Ovary (tissue), 7 donors: ENCODE measurements at regions not wholly inside any gene's neighbourhood (a gene's known extent, or its start where the extent isn't known, plus 50 kb on each side); places are given as distances from the start of the nearest gene placed in this dataset.

Experiments
- DNase-seq, 5 donors: peaks; one replicate each; pipeline ENCODE4 v3.0.0-alpha.2; 2019 to 2020
- H3K27ac ChIP-seq, 2 donors: fragments of 200-600 bp; one replicate each; pipeline versions ENCODE4 v1.5.1 to v1.8.0; 2019 to 2022
- H3K27me3 ChIP-seq: fragments of 200-600 bp; one replicate; pipeline ENCODE4 v1.8.0; 2022
- H3K36me3 ChIP-seq: fragments of 200-600 bp; sonication (generic); one replicate; pipeline ENCODE4 v1.5.1; 2019
- H3K4me1 ChIP-seq: one replicate; pipeline ENCODE4 v1.8.1; 2013; ENCODE audit warnings: mild to moderate bottlenecking, moderate library complexity; ENCODE audit not compliant: insufficient read depth
- H3K4me3 ChIP-seq: fragments of 200-600 bp; sonication (generic); one replicate; pipeline ENCODE4 v1.5.1; 2017
- H3K9me3 ChIP-seq, 2 donors: fragments of 200-600 bp in 1 of 2; sonication (generic) in 1 of 2; one replicate each; pipeline versions ENCODE4 v1.5.1 to v1.8.1; 2013 to 2019; ENCODE audit warnings: mild to moderate bottlenecking in 1 of 2, moderate library complexity in 1 of 2
- CTCF ChIP-seq, 3 donors: fragments of 450-650 bp in 2 of 3; fragments of 200-600 bp in 1 of 3; IDR thresholded peaks; one replicate each; pipeline versions ENCODE4 v1.5.1 to v1.8.0; 2016 to 2022; ENCODE audit warnings: antibody characterized with exemption in 3 of 3, mild to moderate bottlenecking in 1 of 3
- EP300 ChIP-seq: sonication (generic); formaldehyde crosslinking; IDR thresholded peaks from one replicate; pipeline ENCODE4 v1.6.1; 2017; ENCODE audit warnings: antibody characterized with exemption
- POLR2A ChIP-seq: fragments of 450-650 bp; IDR thresholded peaks from one replicate; pipeline ENCODE4 v1.6.1; 2017; ENCODE audit warnings: antibody characterized with exemption, mild to moderate bottlenecking, moderate library complexity
- WGBS, 3 donors: extraction: QIAGEN DNeasy Blood & Tissue Kit in 1 of 3; methylation state at CpG; one replicate each; pipeline versions ENCODE4 v1.1.5 to v1.1.7; 2013 to 2017; 5-methylcytosine and 5-hydroxymethylcytosine counted together
- intact Hi-C, 4 donors: fragments of 100-400 bp; cut with DNase I; formaldehyde crosslinking; loops; one replicate each; pipeline versions ENCODE4 v1.11.0 to v1.15.1; 2022 to 2023
- donor health status: DM: no; HTN: no; CAD: no; lungs with moderate emphysema.
- donor health status: DM: no; HTN: no; CAD: no.
- donor health status: Bipolar disorder and iron deficiency.
- donor health status: DM: no; HTN: no; CAD: no.
- donor health status: DM: yes; HTN: yes; CAD: no.

GRCh38 chr3:86228101-86228500, 762.8 kb downstream of the VGLL3 start:
- TF ChIP-seq POLR2A = no peak
- H3K9me3 ChIP-seq = no peaks in the 10 kb centered on the region
- no peaks in the 10 kb centered on the region for H3K4me1 ChIP-seq
- no peak overlapping the region for H3K27ac ChIP-seq
- no peak overlapping the region for H3K4me3 ChIP-seq
- no peaks in the 10 kb centered on the region for H3K27me3 ChIP-seq
- no peak for DNase-seq
- 73 to 78% (median 73%) methylated on average over 4 of the region's 4 CpGs for WGBS, 3 donors
- no peaks in the 10 kb centered on the region for H3K36me3 ChIP-seq
- intact Hi-C loops = no loop called here

- H3K9me3 ChIP-seq = no peaks in the 10 kb centered on the region
- no peaks in the 10 kb centered on the region for H3K4me1 ChIP-seq
- no peak for TF ChIP-seq EP300
- TF ChIP-seq POLR2A = no peak
- no peak for TF ChIP-seq CTCF (IDR thresholded peaks at IDR 0.05)
- no peak overlapping the region for H3K4me3 ChIP-seq
- intact Hi-C loops = no loop called here
- H3K27me3 ChIP-seq = no peaks in the 10 kb centered on the region
- no peak overlapping the region for H3K27ac ChIP-seq
- no peaks in the 10 kb centered on the region for H3K36me3 ChIP-seq
- no peak for DNase-seq
- 53 to 69% (median 57%) methylated on average over 3 of the region's 3 CpGs for WGBS, 3 donors
Measured at GRCh38 chr3:86225461-86225860, 765.5 kb downstream of the VGLL3 start.

- intact Hi-C loops = no loop called here
- WGBS, 3 donors = 90 to 93% (median 91%) methylated on average over 3 of the region's 3 CpGs
- TF ChIP-seq CTCF (IDR thresholded peaks at IDR 0.05) (no peak), EP300 (no peak), POLR2A (no peak)
Measured at GRCh38 chr3:86221601-86222000, 769.3 kb downstream of the VGLL3 start.

GRCh38 chr3:86208772-86209171, 782.2 kb downstream of the VGLL3 start:
- TF ChIP-seq POLR2A = no peak
- TF ChIP-seq EP300 = no peak
- no peak for TF ChIP-seq CTCF (IDR thresholded peaks at IDR 0.05)
- Histone ChIP-seq H3K36me3 (no peaks in the 10 kb centered on the region), H3K27me3 (no peaks in the 10 kb centered on the region), H3K4me1 (no peaks in the 10 kb centered on the region), H3K9me3 (no peaks in the 10 kb centered on the region), H3K27ac (no peak overlapping the region), H3K4me3 (no peak overlapping the region)
- intact Hi-C loops = loop anchor here in 1 of 4 donors (1.0 kb wide), 1 partner anchor 26 kb away; no protein-coding TSS in a partner anchor
- WGBS, 3 donors = 44 to 59% (median 54%) methylated on average over 1 of the region's 1 CpG
- no peak for DNase-seq

More at GRCh38 chr3:86221601-86222000, 769.3 kb downstream of the VGLL3 start:
- no peak for DNase-seq
- Histone ChIP-seq H3K36me3 (no peaks in the 10 kb centered on the region), H3K27me3 (no peaks in the 10 kb centered on the region), H3K27ac (no peak overlapping the region), H3K9me3 (no peaks in the 10 kb centered on the region), H3K4me1 (no peaks in the 10 kb centered on the region), H3K4me3 (no peak overlapping the region)

GRCh38 chr3:86182606-86183005, 808.3 kb downstream of the VGLL3 start:
- no peaks in the 10 kb centered on the region for H3K9me3 ChIP-seq
- no peaks in the 10 kb centered on the region for H3K27me3 ChIP-seq
- no peak overlapping the region for H3K4me3 ChIP-seq
- no peak for DNase-seq
- TF ChIP-seq EP300 (no peak), POLR2A (no peak), CTCF (IDR thresholded peaks at IDR 0.05) (no peak)
- no peak overlapping the region for H3K27ac ChIP-seq
- intact Hi-C loops = no loop called here
- H3K4me1 ChIP-seq = no peaks in the 10 kb centered on the region
- WGBS, 3 donors = 82 to 87% (median 84%) methylated on average over 2 of the region's 2 CpGs
- no peaks in the 10 kb centered on the region for H3K36me3 ChIP-seq
